ENCODE measurements at regions not wholly inside any gene's neighbourhood (a gene's known extent, or its start where the extent isn't known, plus 50 kb on each side); places are given as distances from the start of the nearest gene placed in this dataset.

GRCh38 chr6:134425513-134425912, 107.6 kb upstream of the SGK1 start:
- DNase-seq (ENCODE audit: low spot score), result no peak
- no peak for ATAC-seq (ENCODE audit: low FRiP score)

GRCh38 chr6:134424798-134425170, 106.9 kb upstream of the SGK1 start:
- DNase-seq (ENCODE audit: low spot score) (no peak), ATAC-seq (ENCODE audit: low FRiP score) (no peak)
- TF ChIP-seq CTCF (IDR thresholded peaks at IDR 0.05), result no peak

More at GRCh38 chr6:134425513-134425912, 107.6 kb upstream of the SGK1 start:
- no peak for TF ChIP-seq CTCF (IDR thresholded peaks at IDR 0.05)

DNA sequence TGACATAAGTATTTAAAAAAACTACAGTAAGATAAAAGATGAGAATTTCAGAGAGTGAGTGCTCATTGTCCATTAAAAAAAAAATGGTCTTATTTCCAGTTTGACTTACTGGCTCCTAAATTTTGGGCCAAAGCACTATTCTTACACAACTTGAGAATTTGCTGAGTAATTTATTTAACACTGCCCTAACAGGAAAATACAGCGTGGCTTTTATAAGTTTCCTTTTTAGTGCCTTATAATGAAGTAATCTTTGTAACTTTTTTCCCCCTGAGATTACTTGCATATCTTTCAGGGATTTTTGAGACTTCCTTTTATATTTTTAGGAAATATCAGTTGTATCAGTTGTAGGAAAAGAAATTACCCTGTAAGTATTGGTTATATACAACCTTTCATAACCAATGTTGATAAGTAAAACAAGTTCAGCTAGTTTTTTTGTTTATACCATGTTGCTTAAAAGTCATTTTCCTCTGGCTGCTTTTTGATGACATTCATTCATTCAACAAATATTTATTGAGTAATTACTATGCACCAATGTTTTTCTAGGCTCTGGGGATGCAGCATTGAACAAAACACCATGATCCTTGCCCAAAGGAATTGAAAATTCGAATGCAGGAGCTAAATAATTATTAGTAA, 106.4 kb upstream of the SGK1 start:
- DNase-seq (ENCODE audit: low spot score) (no peak), ATAC-seq (ENCODE audit: low FRiP score) (peak; percentile 42)
- TF ChIP-seq CTCF (IDR thresholded peaks at IDR 0.05), result no peak

GRCh38 chr6:134422426-134423231, 104.7 kb upstream of the SGK1 start:
- no peak for DNase-seq (ENCODE audit: low spot score)
- no peak for ATAC-seq (ENCODE audit: low FRiP score)
- no peak for TF ChIP-seq CTCF (IDR thresholded peaks at IDR 0.05)

GRCh38 chr6:134421501-134421900, 103.6 kb upstream of the SGK1 start:
- no peak for TF ChIP-seq CTCF (IDR thresholded peaks at IDR 0.05)
- ATAC-seq (ENCODE audit: low FRiP score) (no peak), DNase-seq (ENCODE audit: low spot score) (no peak)

- ATAC-seq (ENCODE audit: low FRiP score), result no peak
- DNase-seq (ENCODE audit: low spot score), result no peak
- no peak for TF ChIP-seq CTCF (IDR thresholded peaks at IDR 0.05)
Measured at GRCh38 chr6:134420614-134421181, 102.8 kb upstream of the SGK1 start.
